GM23248 (cell line): ENCODE measurements at regions not wholly inside any gene's neighbourhood (a gene's known extent, or its start where the extent isn't known, plus 50 kb on each side); places are given as distances from the start of the nearest gene placed in this dataset.

Source experiments
- EZH2 ChIP-seq: fragments of 200-600 bp; sonication (generic); IDR thresholded peaks from 2 replicates; pipeline ENCODE4 v1.6.1; 2018; ENCODE audit warnings: antibody characterized with exemption, mild to moderate bottlenecking; ENCODE audit not compliant: insufficient read depth, poor library complexity, severe bottlenecking
- EZH2phosphoT487 ChIP-seq: fragments of 200-600 bp; sonication (generic); IDR thresholded peaks from 2 replicates; pipeline ENCODE4 v1.6.1; 2018; ENCODE audit warnings: antibody characterized with exemption, moderate library complexity, mild to moderate bottlenecking, low read depth; ENCODE audit not compliant: insufficient read depth

DNA sequence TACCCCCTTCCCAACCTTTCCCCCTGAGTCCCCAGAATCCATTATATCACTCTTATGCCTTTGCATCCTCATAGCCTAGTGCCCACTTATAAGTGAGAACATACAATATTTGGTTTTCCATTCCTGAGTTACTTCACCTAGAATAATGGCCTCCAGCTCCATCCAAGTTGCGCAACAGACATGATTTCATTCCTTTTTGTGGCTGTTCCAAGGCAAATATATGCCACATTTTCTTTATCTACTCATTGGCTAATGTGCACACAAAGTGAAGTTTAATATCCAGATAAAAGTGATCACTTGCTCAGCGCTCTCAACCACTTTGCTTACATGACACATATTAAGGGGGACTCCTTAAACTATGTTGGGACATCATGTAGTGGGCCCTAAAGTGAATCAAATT lies 72.4 kb upstream of the TIAM1 start:
- no peak for TF ChIP-seq EZH2
- TF ChIP-seq EZH2phosphoT487 = no peak
